Mesodermal cell (in vitro differentiated cells): ENCODE measurements at regions not wholly inside any gene's neighbourhood (a gene's known extent, or its start where the extent isn't known, plus 50 kb on each side); places are given as distances from the start of the nearest gene placed in this dataset.

ENCODE experiments used
- H3K27ac ChIP-seq: 2 replicates; pipeline ENCODE4 v1.7.0; 2013; ENCODE audit warnings: mild to moderate bottlenecking, low read depth, low read length, moderate library complexity; ENCODE audit not compliant: severe bottlenecking
- H3K36me3 ChIP-seq: 2 replicates; pipeline ENCODE4 v1.7.1; 2013; ENCODE audit warnings: mild to moderate bottlenecking, low read length, moderate library complexity; ENCODE audit not compliant: control insufficient read depth, insufficient read depth
- H3K4me1 ChIP-seq: one replicate; pipeline ENCODE4 v1.7.1; 2013; ENCODE audit warnings: mild to moderate bottlenecking, low read length; ENCODE audit not compliant: insufficient read depth, control insufficient read depth, poor library complexity, severe bottlenecking
- H3K4me3 ChIP-seq: 2 replicates; pipeline ENCODE4 v1.7.0; 2013; ENCODE audit warnings: low read length, control low read depth, mild to moderate bottlenecking; ENCODE audit not compliant: insufficient read depth, poor library complexity, severe bottlenecking; ENCODE audit errors: extremely low read depth
- H3K9me3 ChIP-seq: 2 replicates; pipeline ENCODE4 v1.7.1; 2013; ENCODE audit warnings: mild to moderate bottlenecking, low read length, moderate library complexity; ENCODE audit not compliant: control insufficient read depth
- WGBS, 2 experiments: methylation state at CpG; one replicate each; pipeline ENCODE4 v1.1.5; 2013; ENCODE audit warnings: missing lambda C conversion rate in 2 of 2; ENCODE audit not compliant: insufficient coverage in 2 of 2; 5-methylcytosine and 5-hydroxymethylcytosine counted together

DNA sequence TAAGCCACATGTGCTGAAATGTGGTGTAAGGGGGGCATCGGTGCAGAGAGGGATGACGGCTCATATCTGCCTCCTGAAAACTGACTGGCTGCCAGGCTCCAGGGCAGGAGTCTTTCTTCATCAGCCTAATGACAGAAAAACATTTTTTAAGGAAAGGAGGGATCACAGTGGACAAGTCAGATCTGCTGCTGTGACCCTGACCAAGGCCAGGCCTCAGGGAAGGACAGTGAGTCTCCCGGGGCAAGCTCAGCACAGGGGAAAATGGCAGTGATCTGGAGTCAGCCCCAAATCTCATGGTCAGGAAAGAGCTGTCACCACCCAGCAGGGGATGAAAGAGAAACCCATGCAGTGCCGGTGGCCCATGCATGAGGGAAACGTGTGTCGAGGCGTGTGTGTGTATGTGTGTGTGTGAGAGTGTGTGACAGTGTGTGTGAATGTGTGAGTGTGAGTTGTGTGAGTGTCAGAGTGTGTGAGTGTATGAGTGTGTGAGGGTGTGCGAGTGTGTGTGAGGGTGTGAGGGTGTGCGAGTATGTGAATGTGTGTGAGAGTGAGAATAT, 134.5 kb downstream of the INHBB start:
- H3K4me3 ChIP-seq: no peak overlapping the region
- WGBS, 2 experiments: 72 to 79% methylated on average over 6 to 9 of the region's 9 CpGs

GRCh38 chr2:120480903-120481445, 135.0 kb downstream of the INHBB start:
- H3K4me1 ChIP-seq: no peaks in the 10 kb centered on the region
- no peak overlapping the region for H3K27ac ChIP-seq
- no peaks in the 10 kb centered on the region for H3K9me3 ChIP-seq
- 88 to 94% methylated on average over 5 of the region's 5 CpGs for WGBS, 2 experiments
- no peaks in the 10 kb centered on the region for H3K36me3 ChIP-seq
- H3K4me3 ChIP-seq: no peak overlapping the region

More for the DNA sequence above, 134.5 kb downstream of the INHBB start:
- H3K36me3 ChIP-seq: no peaks in the 10 kb centered on the region
- no peak overlapping the region for H3K27ac ChIP-seq
- H3K4me1 ChIP-seq: no peaks in the 10 kb centered on the region
- H3K9me3 ChIP-seq: no peaks in the 10 kb centered on the region

- Histone ChIP-seq H3K36me3 (no peaks in the 10 kb centered on the region), H3K27ac (no peak overlapping the region), H3K9me3 (no peaks in the 10 kb centered on the region), H3K4me1 (no peaks in the 10 kb centered on the region), H3K4me3 (no peak overlapping the region)
- 91 to 94% methylated on average over 14 to 17 of the region's 17 CpGs for WGBS, 2 experiments
These were observed 135.7 kb downstream of the INHBB start for GRCh38 chr2:120481446-120482194.

GRCh38 chr2:120482334-120482733, 136.4 kb downstream of the INHBB start:
- Histone ChIP-seq H3K4me1 (no peaks in the 10 kb centered on the region), H3K9me3 (no peaks in the 10 kb centered on the region), H3K36me3 (no peaks in the 10 kb centered on the region), H3K27ac (no peak overlapping the region), H3K4me3 (no peak overlapping the region)
- WGBS, 2 experiments: 87 to 93% methylated on average over 4 to 6 of the region's 9 CpGs

- WGBS, 2 experiments: 91 to 97% methylated on average over 5 of the region's 5 CpGs
- H3K4me3 ChIP-seq: no peak overlapping the region
These were observed 137.4 kb downstream of the INHBB start for GRCh38 chr2:120483355-120483754.

GRCh38 chr2:120485096-120485495, 139.2 kb downstream of the INHBB start:
- no peaks in the 10 kb centered on the region for H3K9me3 ChIP-seq
- H3K36me3 ChIP-seq: no peaks in the 10 kb centered on the region
- no peaks in the 10 kb centered on the region for H3K4me1 ChIP-seq
- no peak overlapping the region for H3K27ac ChIP-seq
- WGBS, 2 experiments: 91 to 95% methylated on average over 7 of the region's 7 CpGs
- H3K4me3 ChIP-seq: no peak overlapping the region

More at GRCh38 chr2:120483355-120483754, 137.4 kb downstream of the INHBB start:
- H3K27ac ChIP-seq: no peak overlapping the region
- no peaks in the 10 kb centered on the region for H3K4me1 ChIP-seq
- H3K9me3 ChIP-seq: no peaks in the 10 kb centered on the region
- no peaks in the 10 kb centered on the region for H3K36me3 ChIP-seq

- 56 to 61% methylated on average over 6 of the region's 8 CpGs for WGBS, 2 experiments
- Histone ChIP-seq H3K4me3 (no peak overlapping the region), H3K36me3 (no peaks in the 10 kb centered on the region), H3K27ac (no peak overlapping the region), H3K9me3 (no peaks in the 10 kb centered on the region), H3K4me1 (no peaks in the 10 kb centered on the region)
These were observed 140.5 kb downstream of the INHBB start for GRCh38 chr2:120486441-120486840.

- WGBS, 2 experiments: 76 to 89% methylated on average over 8 to 11 of the region's 11 CpGs
- no peaks in the 10 kb centered on the region for H3K9me3 ChIP-seq
These were observed 141.0 kb downstream of the INHBB start for GRCh38 chr2:120486946-120487345.

GRCh38 chr2:120488531-120488930, 142.6 kb downstream of the INHBB start:
- Histone ChIP-seq H3K36me3 (no peaks in the 10 kb centered on the region), H3K9me3 (no peaks in the 10 kb centered on the region), H3K27ac (no peak overlapping the region), H3K4me3 (no peak overlapping the region), H3K4me1 (no peaks in the 10 kb centered on the region)
- 78 to 81% methylated on average over 5 to 6 of the region's 6 CpGs for WGBS, 2 experiments

More at GRCh38 chr2:120486946-120487345, 141.0 kb downstream of the INHBB start:
- Histone ChIP-seq H3K4me3 (no peak overlapping the region), H3K27ac (no peak overlapping the region), H3K36me3 (no peaks in the 10 kb centered on the region), H3K4me1 (no peaks in the 10 kb centered on the region)

GRCh38 chr2:120489023-120489422, 143.1 kb downstream of the INHBB start:
- Histone ChIP-seq H3K9me3 (no peaks in the 10 kb centered on the region), H3K4me1 (no peaks in the 10 kb centered on the region), H3K36me3 (no peaks in the 10 kb centered on the region), H3K27ac (no peak overlapping the region), H3K4me3 (no peak overlapping the region)
- WGBS, 2 experiments: 56 to 68% methylated on average over 6 of the region's 7 CpGs
